GM21529 (cell line): ENCODE measurements at regions not wholly inside any gene's neighbourhood (a gene's known extent, or its start where the extent isn't known, plus 50 kb on each side); places are given as distances from the start of the nearest gene placed in this dataset.

Source experiments
- ATAC-seq: cut with Tn5 transposase; IDR thresholded peaks from one replicate; pipeline ENCODE4 v1.9.1; 2021; ENCODE audit not compliant: unreplicated experiment

GRCh38 chr6:155747491-155747890, 291.9 kb upstream of the NOX3 start:
- ATAC-seq, result no peak

DNA sequence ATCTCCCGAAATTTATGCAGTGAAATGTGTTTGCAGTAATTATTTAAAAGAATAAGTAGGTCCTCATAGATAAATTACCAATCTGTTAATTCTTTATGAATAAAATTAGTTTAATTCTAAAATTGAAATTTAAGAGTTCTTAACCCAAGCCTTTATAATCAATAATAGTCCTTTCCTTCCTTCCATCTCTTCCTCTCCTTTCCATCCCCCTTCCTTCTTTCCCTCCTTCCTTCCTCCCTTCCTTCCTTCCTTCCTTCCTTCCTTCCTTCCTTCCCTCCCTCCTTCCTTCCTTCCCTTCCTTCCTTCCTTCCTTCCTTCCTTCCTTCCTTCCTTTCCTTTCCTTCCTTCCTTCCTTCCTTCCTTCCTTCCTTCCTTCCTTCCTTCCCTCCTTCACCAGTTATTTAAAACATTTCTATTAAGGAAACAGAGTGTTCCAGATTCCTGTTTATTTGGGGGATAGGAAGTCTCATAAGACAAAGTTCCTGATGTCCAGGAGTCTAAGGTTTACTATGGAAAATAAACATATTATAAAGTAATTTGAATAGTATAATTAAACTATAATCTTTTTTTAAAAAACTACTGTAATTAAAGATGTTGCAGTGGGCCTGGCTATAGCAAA, 285.3 kb upstream of the NOX3 start:
- no peak for ATAC-seq

- no peak for ATAC-seq
These were observed 283.0 kb upstream of the NOX3 start for GRCh38 chr6:155738602-155739105.

DNA sequence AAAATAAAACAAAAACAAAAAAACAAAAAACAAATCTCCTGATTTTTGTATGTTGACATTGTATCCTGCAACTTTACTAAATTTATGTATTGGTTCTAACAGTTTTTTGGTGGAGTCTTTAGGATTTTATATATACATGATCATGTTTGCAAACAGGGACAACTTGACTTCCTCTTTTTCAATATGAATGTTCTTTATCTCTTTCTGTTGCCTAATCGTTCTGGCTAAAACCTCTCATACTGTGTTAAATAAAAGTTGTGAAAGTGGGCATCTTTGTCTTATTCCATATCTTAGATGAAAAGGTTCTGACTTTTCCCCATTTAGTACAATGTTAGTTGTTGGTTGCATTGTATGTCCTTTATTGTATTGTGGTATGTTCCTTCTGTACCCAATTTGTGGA, 261.7 kb upstream of the NOX3 start:
- no peak for ATAC-seq

GRCh38 chr6:155710704-155711103, 255.1 kb upstream of the NOX3 start:
- no peak for ATAC-seq

GRCh38 chr6:155709262-155709661, 253.6 kb upstream of the NOX3 start:
- ATAC-seq, result no peak

DNA sequence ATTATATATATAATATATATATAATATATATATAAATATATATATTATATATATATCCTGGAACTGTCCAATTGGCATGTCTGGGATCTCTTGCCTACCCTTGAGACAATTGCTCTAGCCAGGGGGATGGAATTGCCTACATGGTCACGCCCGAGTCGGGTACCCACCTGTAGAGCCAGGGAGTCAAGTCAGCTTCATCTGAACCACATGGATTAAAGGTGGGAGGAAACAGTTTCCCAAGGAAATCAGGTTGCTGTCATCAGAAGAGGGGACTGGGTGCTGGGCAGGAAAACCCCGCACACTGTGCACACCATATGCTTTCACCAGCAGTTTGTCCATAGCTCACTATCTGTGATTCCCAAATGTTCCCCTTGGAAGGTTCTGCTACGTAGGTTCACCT, 252.5 kb upstream of the NOX3 start:
- ATAC-seq, result no peak

DNA sequence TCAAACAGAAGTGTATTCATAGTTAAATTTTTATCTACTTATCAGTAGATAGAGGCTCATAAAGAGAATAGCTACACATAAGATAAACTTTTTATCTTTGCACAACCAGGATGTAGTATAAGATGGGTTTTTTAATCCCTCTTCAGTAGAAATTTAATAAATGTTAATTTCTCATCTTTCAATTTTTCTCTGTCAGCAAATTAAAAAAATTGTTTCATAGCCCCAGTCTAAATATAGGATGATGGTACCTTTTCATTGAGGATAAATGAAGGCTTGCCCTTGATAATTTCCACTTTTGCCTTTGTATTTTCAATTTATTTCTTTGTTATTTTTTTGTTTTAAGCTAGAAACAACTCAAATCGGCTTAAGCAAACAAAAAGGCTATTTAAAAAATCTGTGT, 251.2 kb upstream of the NOX3 start:
- ATAC-seq, result no peak

GRCh38 chr6:155706341-155706740, 250.7 kb upstream of the NOX3 start:
- no peak for ATAC-seq

DNA sequence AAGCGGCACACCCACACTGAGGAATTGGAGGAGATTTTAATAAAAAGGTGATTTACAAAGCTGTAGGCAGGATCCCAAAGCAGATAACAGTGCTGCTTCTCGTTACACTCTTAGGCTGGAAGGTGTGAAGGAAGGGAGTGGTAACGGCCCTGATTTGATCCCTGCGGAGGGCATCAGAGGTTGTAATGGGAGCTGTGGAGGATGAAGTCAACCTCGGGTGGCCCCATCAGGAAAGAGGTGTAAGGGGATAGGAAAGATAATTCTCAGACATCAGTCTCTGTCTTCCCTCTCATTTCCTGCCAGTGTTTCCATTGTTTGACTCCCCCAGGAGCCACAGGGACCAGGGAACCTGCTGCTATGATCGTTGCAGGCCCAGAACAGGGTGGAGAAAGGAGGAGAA, 245.7 kb upstream of the NOX3 start:
- ATAC-seq, result no peak

DNA sequence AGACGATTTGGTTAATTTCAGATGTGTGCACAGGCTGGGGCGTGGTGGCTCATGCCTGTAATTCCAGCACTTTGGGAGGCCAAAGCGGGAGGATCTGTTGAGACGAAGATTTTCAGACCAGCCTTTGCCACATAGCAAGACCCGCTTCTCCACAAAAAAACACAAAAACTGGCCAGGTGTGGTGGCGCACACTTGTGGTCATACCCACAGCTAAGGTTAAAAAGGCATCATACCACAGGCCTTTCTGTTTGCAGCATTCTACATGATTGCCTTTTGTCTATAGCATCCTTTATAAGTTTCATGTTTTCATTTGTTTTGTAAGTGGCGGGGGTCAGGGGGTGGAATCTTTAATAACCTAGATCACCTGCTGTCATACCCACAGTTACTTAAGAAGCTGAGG, 239.9 kb upstream of the NOX3 start:
- no peak for ATAC-seq

GRCh38 chr6:155694419-155694790, 238.8 kb upstream of the NOX3 start:
- no peak for ATAC-seq

DNA sequence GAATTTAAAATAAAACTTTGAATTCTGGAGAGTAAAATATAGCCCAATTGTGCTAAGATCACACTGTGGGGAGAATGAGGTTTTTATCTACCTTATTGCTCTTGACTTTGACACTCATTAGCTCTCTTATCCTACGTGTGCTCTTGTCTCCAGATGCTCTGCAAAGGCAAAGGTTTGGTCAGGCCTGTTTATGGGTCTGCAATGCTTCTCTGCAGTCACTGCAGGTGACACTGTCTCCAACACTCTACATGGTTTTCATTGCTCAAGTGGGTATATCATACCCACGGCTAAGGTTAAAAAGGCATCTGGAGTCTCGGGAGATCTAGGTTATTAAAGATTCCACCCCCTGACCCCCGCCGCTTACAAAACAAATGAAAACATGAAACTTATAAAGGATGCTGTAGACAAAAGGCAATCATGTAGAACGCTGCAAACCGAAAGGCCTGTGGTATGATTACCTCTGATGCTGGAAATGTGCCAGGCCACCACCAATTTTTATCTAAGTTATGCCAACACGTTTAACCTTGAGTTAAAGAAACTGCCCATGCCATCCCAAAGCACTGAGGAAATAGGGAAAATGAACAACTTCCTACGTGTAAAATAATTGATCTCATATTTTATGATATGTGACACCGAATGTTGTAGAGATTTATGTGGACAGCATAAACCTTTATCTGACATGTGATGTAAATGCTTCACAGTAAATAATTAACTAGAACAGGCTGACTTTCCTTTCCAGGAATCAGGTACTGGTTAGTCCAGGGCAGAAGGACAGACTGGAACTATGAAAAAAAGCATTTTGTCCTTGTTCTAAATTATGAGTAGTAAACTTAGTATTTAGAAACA, 238.2 kb upstream of the NOX3 start:
- no peak for ATAC-seq

- ATAC-seq, result no peak
These were observed 235.2 kb upstream of the NOX3 start for GRCh38 chr6:155690820-155691219.

GRCh38 chr6:155687645-155688044, 232.0 kb upstream of the NOX3 start:
- no peak for ATAC-seq

DNA sequence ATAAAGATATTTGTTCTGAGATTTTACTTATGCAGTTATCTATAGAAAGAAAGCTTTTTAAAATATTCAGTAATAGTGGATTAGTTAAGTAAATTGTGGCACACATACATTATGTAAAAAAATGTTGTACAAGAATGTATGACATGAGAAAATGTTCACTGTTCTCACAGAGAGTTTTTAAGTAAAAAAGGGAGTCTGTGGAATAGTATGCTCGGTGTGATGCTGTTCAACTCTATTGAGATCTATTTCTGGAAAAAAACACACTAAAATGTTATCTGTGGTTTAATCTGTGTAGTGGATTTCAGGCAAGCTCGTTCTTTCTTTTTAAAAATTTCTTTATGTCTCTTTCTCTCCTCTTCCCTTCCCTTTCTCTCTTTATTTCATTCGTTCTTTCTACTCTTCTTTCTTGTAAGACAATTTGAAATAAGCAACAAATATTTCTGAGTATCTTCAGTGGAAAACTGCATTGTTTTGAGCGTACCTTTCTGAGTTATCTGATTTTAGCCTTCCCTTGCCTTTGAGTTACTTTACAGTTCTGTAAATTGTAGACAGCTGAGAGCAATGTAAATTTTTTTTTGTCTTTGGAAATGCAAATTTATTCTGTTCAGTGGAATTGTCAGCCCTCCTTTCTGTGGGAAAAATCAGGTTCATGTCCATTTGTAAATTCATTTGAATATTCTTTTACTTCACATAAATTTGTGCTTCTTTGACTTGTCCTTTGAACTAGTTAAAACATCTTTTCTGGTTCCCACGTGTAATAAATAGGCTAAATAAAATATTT, 229.0 kb upstream of the NOX3 start:
- no peak for ATAC-seq

DNA sequence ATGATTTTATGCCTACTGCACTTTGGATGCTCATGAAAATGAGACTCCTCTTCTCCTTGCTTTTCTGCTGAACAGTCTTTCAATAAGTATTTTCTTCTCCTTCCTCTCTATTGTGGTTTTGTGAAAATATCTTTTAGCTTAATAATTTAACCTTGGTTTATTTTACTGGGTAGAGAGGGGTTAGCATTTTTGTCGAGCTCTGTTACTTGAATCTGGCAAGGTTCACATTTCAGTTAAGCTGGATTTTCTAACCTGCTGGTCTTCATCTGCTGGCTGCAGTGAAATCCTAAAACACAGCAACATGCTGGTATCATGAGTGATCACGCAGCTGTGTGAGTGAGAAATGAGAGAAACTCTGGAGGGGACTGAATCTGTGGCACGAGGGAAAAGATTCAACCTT, 222.7 kb upstream of the NOX3 start:
- ATAC-seq, result no peak

- ATAC-seq, result no peak
These were observed 220.7 kb upstream of the NOX3 start for GRCh38 chr6:155676346-155676745.

DNA sequence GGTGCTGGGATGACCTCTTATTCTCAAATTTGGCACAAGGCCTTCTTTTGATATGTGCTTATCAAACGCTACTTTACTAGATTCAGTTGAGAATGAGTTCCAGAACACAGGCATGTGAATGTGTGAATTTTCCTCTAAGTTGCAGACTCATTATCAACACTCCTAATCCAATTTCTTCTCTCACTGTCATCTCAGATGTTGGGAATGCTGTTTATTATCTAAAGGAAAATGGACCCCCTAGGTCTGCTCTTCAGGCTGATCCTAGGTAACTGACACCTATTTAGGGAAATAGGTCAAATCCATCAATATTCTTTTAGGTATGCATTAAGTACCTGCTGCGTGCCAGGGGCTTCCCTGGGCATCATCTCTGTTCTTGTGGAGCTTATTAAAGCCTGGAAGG, 215.0 kb upstream of the NOX3 start:
- no peak for ATAC-seq

DNA sequence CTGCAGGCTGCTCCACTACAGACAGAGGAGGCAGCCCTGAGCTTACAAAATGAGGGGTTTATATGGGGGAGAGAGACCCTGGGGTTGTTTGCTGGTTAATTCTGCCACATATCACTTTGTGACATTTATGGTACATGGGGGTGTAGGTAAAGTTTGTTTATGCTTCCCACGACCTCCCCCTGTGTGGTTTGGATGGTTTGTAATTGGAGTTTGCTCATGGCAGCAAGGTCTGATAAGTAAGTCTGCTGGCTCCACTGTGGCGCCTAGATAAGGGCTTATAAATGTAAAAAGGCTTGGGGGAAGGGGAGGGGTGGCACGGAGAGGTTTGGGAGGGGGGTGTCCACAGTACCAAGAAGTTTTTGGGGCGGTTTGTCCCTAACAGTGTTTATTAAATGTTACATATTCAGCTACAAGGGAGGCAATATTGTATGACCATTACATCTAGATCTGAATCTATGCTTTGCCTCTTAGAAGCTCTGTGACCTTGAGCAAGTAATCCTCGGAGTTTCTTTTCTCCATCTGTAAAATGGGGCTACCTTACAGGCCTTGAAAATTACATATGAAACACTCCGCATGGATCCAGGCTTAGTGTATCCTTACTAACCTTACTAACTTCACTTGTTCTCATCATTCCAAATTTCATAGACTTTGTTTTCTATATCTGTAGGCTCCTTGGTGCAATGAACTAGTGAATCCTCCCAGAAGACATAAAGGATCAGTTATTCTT, 204.8 kb upstream of the NOX3 start:
- no peak for ATAC-seq

DNA sequence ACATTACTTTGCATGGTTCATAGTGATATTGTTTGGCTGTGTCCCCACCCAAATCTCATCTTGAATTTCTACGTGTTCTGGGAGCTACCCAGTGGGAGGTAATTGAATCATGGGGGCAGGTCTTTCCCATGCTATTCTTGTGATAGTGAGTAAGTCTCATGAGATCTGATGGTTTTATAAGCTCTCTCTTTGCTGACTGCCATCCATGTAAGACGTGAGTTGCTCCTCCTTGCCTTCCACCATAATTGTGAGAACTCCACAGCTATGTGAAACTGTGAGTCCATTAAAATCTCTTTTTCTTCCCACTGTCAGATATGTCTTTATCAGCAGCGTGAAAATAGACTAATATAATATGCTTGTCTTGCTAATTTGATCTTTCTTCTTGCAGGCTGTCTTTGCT, 200.4 kb upstream of the NOX3 start:
- no peak for ATAC-seq
